ENCODE measurements at regions not wholly inside any gene's neighbourhood (a gene's known extent, or its start where the extent isn't known, plus 50 kb on each side); places are given as distances from the start of the nearest gene placed in this dataset.

- FAIRE-seq: no peak
- DNase-seq (ENCODE audit: insufficient read length, low spot score): no peak
- TF ChIP-seq PAX5 (IDR thresholded peaks at IDR 0.05; ENCODE audit: insufficient read depth, low read length, severe bottlenecking): no peak
- no peak for TF ChIP-seq TAF1 (IDR thresholded peaks at IDR 0.05; ENCODE audit: low read depth, low read length)
- no peak for TF ChIP-seq POU2F2 (IDR thresholded peaks at IDR 0.05; ENCODE audit: low read depth, low read length)
- TF ChIP-seq SPI1 (IDR thresholded peaks at IDR 0.05; ENCODE audit: low read depth, low read length): no peak
- no peak for TF ChIP-seq POLR2AphosphoS5 (IDR thresholded peaks at IDR 0.05; ENCODE audit: low read depth, low read length)
- no peak for TF ChIP-seq POLR2A (IDR thresholded peaks at IDR 0.05; ENCODE audit: low read depth, low read length)
Observed at GRCh38 chr2:37790462-37790861, 119.0 kb upstream of the CDC42EP3 start.

DNA sequence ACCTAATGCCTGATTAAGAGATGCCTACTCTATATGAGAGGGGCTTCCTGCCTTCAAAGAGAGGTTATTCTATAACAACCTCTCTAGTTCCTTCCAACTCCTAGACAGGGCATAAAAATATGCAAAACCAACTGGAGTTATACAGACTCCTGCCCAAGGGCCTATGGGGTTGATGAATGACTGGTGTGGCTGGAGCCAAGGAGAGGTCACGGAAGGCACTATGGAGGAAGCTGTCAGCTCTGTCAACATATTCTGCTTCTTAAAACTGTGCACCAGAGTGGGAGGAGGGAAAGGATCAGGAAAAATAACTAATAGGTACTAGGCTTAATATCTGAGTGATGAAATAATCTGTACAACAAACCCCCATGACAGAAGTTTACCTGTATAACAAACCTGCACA, 120.9 kb upstream of the CDC42EP3 start:
- FAIRE-seq (no peak), DNase-seq (ENCODE audit: insufficient read length, low spot score) (no peak)
- TF ChIP-seq POLR2A (IDR thresholded peaks at IDR 0.05; ENCODE audit: low read depth, low read length) (no peak), POLR2AphosphoS5 (IDR thresholded peaks at IDR 0.05; ENCODE audit: low read depth, low read length) (no peak), PAX5 (IDR thresholded peaks at IDR 0.05; ENCODE audit: insufficient read depth, low read length, severe bottlenecking) (no peak), SPI1 (IDR thresholded peaks at IDR 0.05; ENCODE audit: low read depth, low read length) (no peak), POU2F2 (IDR thresholded peaks at IDR 0.05; ENCODE audit: low read depth, low read length) (no peak), TAF1 (IDR thresholded peaks at IDR 0.05; ENCODE audit: low read depth, low read length) (no peak)

DNA sequence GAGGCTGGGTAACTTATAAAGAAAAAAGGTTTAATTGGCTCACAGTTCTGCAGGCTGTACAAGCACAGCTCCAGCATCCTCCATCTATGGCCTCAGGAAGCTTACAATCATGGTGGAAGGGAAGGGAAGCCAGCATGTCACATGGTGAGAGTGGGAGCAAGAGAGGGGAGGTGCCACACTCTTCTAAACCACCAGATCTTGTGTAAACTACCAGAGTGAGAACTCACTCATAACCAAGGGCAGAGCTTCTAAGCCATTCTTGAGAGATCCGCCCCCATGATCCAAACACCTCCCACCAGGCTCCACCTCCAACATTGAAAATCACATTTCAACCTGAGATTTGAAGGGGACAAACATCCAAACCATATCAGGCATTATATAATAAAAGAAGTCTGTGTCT, 121.6 kb upstream of the CDC42EP3 start:
- TF ChIP-seq POLR2A (IDR thresholded peaks at IDR 0.05; ENCODE audit: low read depth, low read length): no peak
- TF ChIP-seq POLR2AphosphoS5 (IDR thresholded peaks at IDR 0.05; ENCODE audit: low read depth, low read length): no peak
- TF ChIP-seq TAF1 (IDR thresholded peaks at IDR 0.05; ENCODE audit: low read depth, low read length): no peak
- no peak for TF ChIP-seq PAX5 (IDR thresholded peaks at IDR 0.05; ENCODE audit: insufficient read depth, low read length, severe bottlenecking)
- no peak for TF ChIP-seq SPI1 (IDR thresholded peaks at IDR 0.05; ENCODE audit: low read depth, low read length)
- TF ChIP-seq POU2F2 (IDR thresholded peaks at IDR 0.05; ENCODE audit: low read depth, low read length): no peak
- DNase-seq (ENCODE audit: insufficient read length, low spot score) (no peak), FAIRE-seq (no peak)

GRCh38 chr2:37794717-37795116, 123.3 kb upstream of the CDC42EP3 start:
- no peak for FAIRE-seq
- TF ChIP-seq POLR2A (IDR thresholded peaks at IDR 0.05; ENCODE audit: low read depth, low read length) (no peak), POLR2AphosphoS5 (IDR thresholded peaks at IDR 0.05; ENCODE audit: low read depth, low read length) (no peak), TAF1 (IDR thresholded peaks at IDR 0.05; ENCODE audit: low read depth, low read length) (no peak), POU2F2 (IDR thresholded peaks at IDR 0.05; ENCODE audit: low read depth, low read length) (no peak), SPI1 (IDR thresholded peaks at IDR 0.05; ENCODE audit: low read depth, low read length) (no peak), PAX5 (IDR thresholded peaks at IDR 0.05; ENCODE audit: insufficient read depth, low read length, severe bottlenecking) (no peak)
- no peak for DNase-seq (ENCODE audit: insufficient read length, low spot score)

- no peak for TF ChIP-seq SPI1 (IDR thresholded peaks at IDR 0.05; ENCODE audit: low read depth, low read length)
- no peak for TF ChIP-seq POU2F2 (IDR thresholded peaks at IDR 0.05; ENCODE audit: low read depth, low read length)
- no peak for TF ChIP-seq TAF1 (IDR thresholded peaks at IDR 0.05; ENCODE audit: low read depth, low read length)
- TF ChIP-seq PAX5 (IDR thresholded peaks at IDR 0.05; ENCODE audit: insufficient read depth, low read length, severe bottlenecking): no peak
- no peak for TF ChIP-seq POLR2A (IDR thresholded peaks at IDR 0.05; ENCODE audit: low read depth, low read length)
- TF ChIP-seq POLR2AphosphoS5 (IDR thresholded peaks at IDR 0.05; ENCODE audit: low read depth, low read length): no peak
- FAIRE-seq: no peak
- no peak for DNase-seq (ENCODE audit: insufficient read length, low spot score)
Observed at GRCh38 chr2:37795456-37795855, 124.0 kb upstream of the CDC42EP3 start.

GRCh38 chr2:37795938-37796337, 124.5 kb upstream of the CDC42EP3 start:
- FAIRE-seq (no peak), DNase-seq (ENCODE audit: insufficient read length, low spot score) (no peak)
- TF ChIP-seq POU2F2 (IDR thresholded peaks at IDR 0.05; ENCODE audit: low read depth, low read length) (no peak), PAX5 (IDR thresholded peaks at IDR 0.05; ENCODE audit: insufficient read depth, low read length, severe bottlenecking) (no peak), SPI1 (IDR thresholded peaks at IDR 0.05; ENCODE audit: low read depth, low read length) (no peak)

- FAIRE-seq: no peak
Observed at GRCh38 chr2:37796481-37796880, 125.0 kb upstream of the CDC42EP3 start.

GRCh38 chr2:37797081-37797480, 125.6 kb upstream of the CDC42EP3 start:
- FAIRE-seq (no peak), DNase-seq (ENCODE audit: insufficient read length, low spot score) (no peak)
- no peak for TF ChIP-seq POLR2A (IDR thresholded peaks at IDR 0.05; ENCODE audit: low read depth, low read length)

More at GRCh38 chr2:37796481-37796880, 125.0 kb upstream of the CDC42EP3 start:
- TF ChIP-seq POLR2AphosphoS5 (IDR thresholded peaks at IDR 0.05; ENCODE audit: low read depth, low read length) (no peak), TAF1 (IDR thresholded peaks at IDR 0.05; ENCODE audit: low read depth, low read length) (no peak), POLR2A (IDR thresholded peaks at IDR 0.05; ENCODE audit: low read depth, low read length) (no peak)
- DNase-seq (ENCODE audit: insufficient read length, low spot score): no peak

GRCh38 chr2:37798315-37799005, 126.6 kb upstream of the RMDN2 start:
- no peak for DNase-seq (ENCODE audit: insufficient read length, low spot score)
- no peak for FAIRE-seq
- peak; percentile 63 for TF ChIP-seq SPI1 (IDR thresholded peaks at IDR 0.05; ENCODE audit: low read depth, low read length)
- TF ChIP-seq POLR2A (IDR thresholded peaks at IDR 0.05; ENCODE audit: low read depth, low read length): no peak

DNA sequence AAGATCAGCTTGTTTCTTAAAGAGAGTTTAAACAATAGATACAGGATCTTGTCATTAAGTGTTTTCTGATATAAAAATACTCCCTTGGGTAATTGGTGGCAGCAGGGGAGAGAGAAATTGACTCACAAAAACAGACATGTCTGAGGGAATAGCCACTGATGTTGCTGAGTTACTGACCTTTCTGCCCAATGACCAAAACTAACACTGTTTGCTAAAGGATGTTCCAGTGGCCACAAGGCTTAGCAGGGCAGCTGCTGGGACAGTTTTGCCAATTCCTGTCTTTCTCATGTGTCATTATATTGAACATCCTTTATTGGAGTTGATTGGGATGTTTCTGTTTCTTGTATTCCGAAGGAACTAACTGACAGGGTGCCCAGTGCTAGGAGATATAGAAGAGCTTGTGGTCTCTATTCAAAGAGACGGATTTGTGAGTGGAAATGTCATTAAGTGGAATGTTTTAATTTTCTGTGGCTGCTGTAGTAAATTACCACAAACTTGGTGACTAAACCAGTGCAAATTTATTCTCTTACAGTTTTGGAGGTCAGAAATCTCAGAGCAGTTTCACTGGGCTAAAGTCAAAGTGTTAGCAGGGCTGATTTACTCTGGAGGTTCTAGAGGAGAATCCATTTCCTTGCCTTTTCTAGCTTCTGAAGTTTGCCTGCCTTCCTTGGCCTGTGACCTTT, 124.8 kb upstream of the RMDN2 start:
- no peak for FAIRE-seq
- DNase-seq (ENCODE audit: insufficient read length, low spot score): no peak
- TF ChIP-seq TAF1 (IDR thresholded peaks at IDR 0.05; ENCODE audit: low read depth, low read length) (no peak), POU2F2 (IDR thresholded peaks at IDR 0.05; ENCODE audit: low read depth, low read length) (no peak), POLR2AphosphoS5 (IDR thresholded peaks at IDR 0.05; ENCODE audit: low read depth, low read length) (no peak), POLR2A (IDR thresholded peaks at IDR 0.05; ENCODE audit: low read depth, low read length) (no peak), SPI1 (IDR thresholded peaks at IDR 0.05; ENCODE audit: low read depth, low read length) (no peak), PAX5 (IDR thresholded peaks at IDR 0.05; ENCODE audit: insufficient read depth, low read length, severe bottlenecking) (no peak)

All from GM12891 (cell line).